ENCODE measurements at regions not wholly inside any gene's neighbourhood (a gene's known extent, or its start where the extent isn't known, plus 50 kb on each side); places are given as distances from the start of the nearest gene placed in this dataset.

GRCh38 chr20:61045091-61045490 is 207.0 kb upstream of the CDH4 start:
- TF ChIP-seq CTCF (conservative IDR thresholded peaks at IDR 0.05) (no peak), ZFX (IDR thresholded peaks at IDR 0.05) (no peak)
